ENCODE measurements at regions not wholly inside any gene's neighbourhood (a gene's known extent, or its start where the extent isn't known, plus 50 kb on each side); places are given as distances from the start of the nearest gene placed in this dataset.

DNA sequence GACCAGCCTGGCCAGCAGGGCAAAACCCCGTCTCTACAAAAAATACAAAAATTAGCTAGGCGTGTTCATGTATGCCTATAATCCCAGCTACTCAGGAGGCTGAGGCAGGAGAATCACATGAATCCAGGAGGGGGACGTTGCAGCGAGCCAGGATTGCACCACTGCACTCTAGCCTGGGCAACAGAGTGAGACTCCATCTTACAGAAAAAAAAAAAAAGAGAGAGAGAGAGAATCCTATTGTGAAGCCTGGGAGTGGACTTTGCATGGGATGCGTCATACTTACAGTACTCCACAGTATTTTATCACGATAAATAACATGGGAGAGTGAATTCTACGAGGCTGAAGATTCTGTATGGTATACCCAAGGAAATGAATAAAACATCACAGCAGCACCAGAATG, 139.6 kb downstream of the AASDH start (continued):
- TF ChIP-seq CHD4 (IDR thresholded peaks at IDR 0.05; ENCODE audit: borderline replicate concordance, low read length) (peak; percentile 39; the same call in 1 of the 2 replicates), ZNF431 (CRISPR knock-in tag; IDR thresholded peaks at IDR 0.05; ENCODE audit: borderline replicate concordance, low read depth) (no peak), ZNF329 (CRISPR knock-in tag; IDR thresholded peaks at IDR 0.05; ENCODE audit: low read depth) (no peak), ZBTB1 (CRISPR knock-in tag; IDR thresholded peaks at IDR 0.05; ENCODE audit: borderline replicate concordance) (no peak), ZNF121 (CRISPR knock-in tag; IDR thresholded peaks at IDR 0.05) (0 out of 2 replicates have a peak, but pooled peaks have one; percentile 13)

- Histone ChIP-seq H3K4me3 (replicated peaks in 1 of 3; ENCODE audit: insufficient read depth in 1 of 3, low read depth in 2 of 3, low read length in 3 of 3) (no peak overlapping the region), H2AFZ (ENCODE audit: low read length) (no peak overlapping the region), H3K9ac (ENCODE audit: insufficient read depth, low read depth, low read length) (no peak overlapping the region), H3K27me3 (ENCODE audit: control insufficient read depth in 1 of 2, insufficient read depth in 2 of 2, low read length in 2 of 2) (no peaks in the 10 kb centered on the region), H3K4me1 (ENCODE audit: insufficient read depth, low read length) (peaks cover 69% of the 10 kb centered on the region), H3K4me2 (ENCODE audit: low read depth, low read length) (no peak overlapping the region), H4K20me1 (ENCODE audit: insufficient read depth, low read length) (no peaks in the 10 kb centered on the region), H3K79me2 (ENCODE audit: insufficient read depth, low read length) (no peaks in the 10 kb centered on the region), H3K9me3 (ENCODE audit: low read length) (no peaks in the 10 kb centered on the region), H3K36me3 (replicated peaks in 1 of 2; ENCODE audit: control insufficient read depth in 1 of 2, insufficient read depth in 2 of 2, low read length in 2 of 2) (no peaks in the 10 kb centered on the region), H3K27ac (ENCODE audit: extremely low read length, insufficient read depth, low read length) (peak overlapping the region; percentile 43)
- ChIA-PET POLR2A (no interaction called here), CTCF (ENCODE audit: low intra/inter-chr PET ratio, low total read pairs) (no interaction called here)
- WGBS (ENCODE audit: low lambda C conversion rate) = 81% methylated on average over 2 of the region's 3 CpGs
- intact Hi-C loops (cut with micrococcal nuclease; ENCODE audit: unreplicated experiment) (no loop called here), in situ Hi-C loops (cut with HindIII; ENCODE audit: extremely low pct_ligation_motif_present, low pct_unique_long_range_greater_than_20kb) (no loop called here)
- TF ChIP-seq, protein P1, sequence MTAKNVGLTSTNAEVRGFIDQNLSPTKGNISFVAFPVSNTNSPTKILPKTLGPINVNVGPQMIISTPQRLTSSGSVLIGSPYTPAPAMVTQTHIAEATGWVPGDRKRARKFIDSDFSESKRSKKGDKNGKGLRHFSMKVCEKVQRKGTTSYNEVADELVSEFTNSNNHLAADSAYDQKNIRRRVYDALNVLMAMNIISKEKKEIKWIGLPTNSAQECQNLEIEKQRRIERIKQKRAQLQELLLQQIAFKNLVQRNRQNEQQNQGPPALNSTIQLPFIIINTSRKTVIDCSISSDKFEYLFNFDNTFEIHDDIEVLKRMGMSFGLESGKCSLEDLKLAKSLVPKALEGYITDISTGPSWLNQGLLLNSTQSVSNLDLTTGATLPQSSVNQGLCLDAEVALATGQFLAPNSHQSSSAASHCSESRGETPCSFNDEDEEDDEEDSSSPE (CRISPR knock-in tag; IDR thresholded peaks at IDR 0.05) = no peak
- TF ChIP-seq SP4 (CRISPR knock-in tag; IDR thresholded peaks at IDR 0.05) (no peak), ZSCAN12 (CRISPR knock-in tag; IDR thresholded peaks at IDR 0.05) (no peak), ZBTB39 (CRISPR knock-in tag; IDR thresholded peaks at IDR 0.05) (no peak)
- TF ChIP-seq, protein P2, sequence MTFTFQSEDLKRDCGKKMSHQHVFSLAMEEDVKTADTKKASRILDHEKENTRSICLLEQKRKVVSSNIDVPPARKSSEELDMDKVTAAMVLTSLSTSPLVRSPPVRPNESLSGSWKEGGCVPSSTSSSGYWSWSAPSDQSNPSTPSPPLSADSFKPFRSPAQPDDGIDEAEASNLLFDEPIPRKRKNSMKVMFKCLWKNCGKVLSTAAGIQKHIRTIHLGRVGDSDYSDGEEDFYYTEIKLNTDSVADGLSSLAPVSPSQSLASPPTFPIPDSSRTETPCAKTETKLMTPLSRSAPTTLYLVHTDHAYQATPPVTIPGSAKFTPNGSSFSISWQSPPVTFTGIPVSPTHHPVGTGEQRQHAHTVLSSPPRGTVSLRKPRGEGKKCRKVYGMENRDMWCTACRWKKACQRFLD (CRISPR knock-in tag; IDR thresholded peaks at IDR 0.05; ENCODE audit: borderline replicate concordance) = no peak
- no TSS peak for BruUV-seq (replicated peaks)
- FAIRE-seq (no peak), ATAC-seq (peak; percentile 16), DNase-seq (ENCODE audit: low spot score) (no peak)
These were observed 141.1 kb downstream of the AASDH start for GRCh38 chr4:56246233-56246610.

Data from HepG2 (cell line).